Sigmoid colon (tissue), 6 donors: ENCODE measurements at regions not wholly inside any gene's neighbourhood (a gene's known extent, or its start where the extent isn't known, plus 50 kb on each side); places are given as distances from the start of the nearest gene placed in this dataset.

Source experiments
- DNase-seq: peaks from one replicate; pipeline ENCODE4 v3.0.0-alpha.2; 2019
- H3K27ac ChIP-seq, 4 donors: fragments of 200-600 bp; sonication (generic); one replicate each; pipeline ENCODE4 v1.5.1; 2016 to 2019; ENCODE audit warnings: mild to moderate bottlenecking in 1 of 4
- H3K27me3 ChIP-seq, 3 donors: fragments of 200-600 bp; sonication (generic); one replicate each; pipeline ENCODE4 v1.5.1; 2019; ENCODE audit warnings: mild to moderate bottlenecking in 1 of 3
- H3K36me3 ChIP-seq, 4 donors: fragments of 200-600 bp; sonication (generic); one replicate each; pipeline ENCODE4 v1.5.1; 2016 to 2019
- H3K4me1 ChIP-seq, 4 donors: fragments of 200-600 bp; sonication (generic); one replicate each; pipeline ENCODE4 v1.5.1; 2017 to 2019
- H3K4me3 ChIP-seq, 4 donors: fragments of 200-600 bp; sonication (generic); one replicate each; pipeline ENCODE4 v1.5.1; 2017 to 2019; ENCODE audit warnings: mild to moderate bottlenecking in 2 of 4, moderate library complexity in 1 of 4
- H3K9me3 ChIP-seq, 4 donors: fragments of 200-600 bp in 3 of 4; sonication (generic) in 3 of 4; one replicate each; pipeline versions ENCODE4 v1.5.1 to v1.6.1; 2013 to 2019
- EP300 ChIP-seq, 4 donors: sonication (generic); formaldehyde crosslinking; IDR thresholded peaks; one replicate each; pipeline ENCODE4 v1.6.1; 2017; ENCODE audit warnings: antibody characterized with exemption in 4 of 4
- POLR2A ChIP-seq, 2 donors: fragments of 450-650 bp; IDR thresholded peaks; one replicate each; pipeline ENCODE4 v1.6.1; 2016; ENCODE audit warnings: antibody characterized with exemption in 2 of 2, mild to moderate bottlenecking in 2 of 2, moderate library complexity in 2 of 2
- POLR2AphosphoS5 ChIP-seq, 4 donors: sonication (generic); formaldehyde crosslinking; IDR thresholded peaks; one replicate each; pipeline ENCODE4 v1.6.1; 2017; ENCODE audit warnings: antibody characterized with exemption in 4 of 4
- WGBS, 2 donors: extraction: QIAGEN DNeasy Blood & Tissue Kit; methylation state at CpG; one replicate each; pipeline ENCODE4 v1.1.7; 2013; 5-methylcytosine and 5-hydroxymethylcytosine counted together
- intact Hi-C: fragments of 100-400 bp; cut with DNase I; formaldehyde crosslinking; loops from one replicate; pipeline ENCODE4 v1.15.1; 2023
- TF ChIP-seq, protein P1 (sequence below), 4 experiments: fragments of 450-650 bp in 3 of 4; fragments of 200-600 bp in 1 of 4; IDR thresholded peaks; one replicate each; pipeline ENCODE4 v1.5.1; 2016 to 2019; ENCODE audit warnings: antibody characterized with exemption in 4 of 4, mild to moderate bottlenecking in 3 of 4, moderate library complexity in 2 of 4
- donor health status: healthy with polysubstance abuse.
- donor health status: healthy.

DNA sequence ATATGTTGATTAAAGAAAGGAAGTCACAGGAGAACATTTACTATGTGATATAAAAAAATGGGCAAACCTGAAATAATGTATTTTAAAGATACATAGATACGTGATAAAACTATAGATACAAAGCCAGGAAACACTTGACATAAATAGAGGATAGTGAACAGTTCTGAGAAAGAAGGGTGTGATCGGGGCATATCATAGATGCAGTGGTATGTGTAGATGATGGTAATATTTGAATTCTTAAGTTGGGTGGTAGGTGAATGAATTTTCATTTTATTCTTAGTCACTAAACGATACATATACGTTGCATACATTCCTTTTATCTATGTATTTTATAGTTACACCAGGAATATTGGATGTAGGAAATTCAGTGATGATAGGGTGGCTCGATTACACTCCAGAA, 138.7 kb upstream of the ARRDC3 start:
- 86 to 87% methylated on average over 5 of the region's 5 CpGs for WGBS, 2 donors
- no peak for DNase-seq
- intact Hi-C loops: no loop called here
- Histone ChIP-seq H3K9me3 (no peaks in the 10 kb centered on the region), H3K4me1 (no peaks in the 10 kb centered on the region), H3K27me3 (no peaks in the 10 kb centered on the region), H3K27ac (no peak overlapping the region), H3K36me3 (no peaks in the 10 kb centered on the region), H3K4me3 (no peak overlapping the region)
- TF ChIP-seq POLR2AphosphoS5 (IDR thresholded peaks at IDR 0.05) (no peak), POLR2A (IDR thresholded peaks at IDR 0.05) (no peak), EP300 (IDR thresholded peaks at IDR 0.05) (no peak)
- TF ChIP-seq, protein P1, sequence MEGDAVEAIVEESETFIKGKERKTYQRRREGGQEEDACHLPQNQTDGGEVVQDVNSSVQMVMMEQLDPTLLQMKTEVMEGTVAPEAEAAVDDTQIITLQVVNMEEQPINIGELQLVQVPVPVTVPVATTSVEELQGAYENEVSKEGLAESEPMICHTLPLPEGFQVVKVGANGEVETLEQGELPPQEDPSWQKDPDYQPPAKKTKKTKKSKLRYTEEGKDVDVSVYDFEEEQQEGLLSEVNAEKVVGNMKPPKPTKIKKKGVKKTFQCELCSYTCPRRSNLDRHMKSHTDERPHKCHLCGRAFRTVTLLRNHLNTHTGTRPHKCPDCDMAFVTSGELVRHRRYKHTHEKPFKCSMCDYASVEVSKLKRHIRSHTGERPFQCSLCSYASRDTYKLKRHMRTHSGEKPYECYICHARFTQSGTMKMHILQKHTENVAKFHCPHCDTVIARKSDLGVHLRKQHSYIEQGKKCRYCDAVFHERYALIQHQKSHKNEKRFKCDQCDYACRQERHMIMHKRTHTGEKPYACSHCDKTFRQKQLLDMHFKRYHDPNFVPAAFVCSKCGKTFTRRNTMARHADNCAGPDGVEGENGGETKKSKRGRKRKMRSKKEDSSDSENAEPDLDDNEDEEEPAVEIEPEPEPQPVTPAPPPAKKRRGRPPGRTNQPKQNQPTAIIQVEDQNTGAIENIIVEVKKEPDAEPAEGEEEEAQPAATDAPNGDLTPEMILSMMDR (IDR thresholded peaks at IDR 0.05): no peak

DNA sequence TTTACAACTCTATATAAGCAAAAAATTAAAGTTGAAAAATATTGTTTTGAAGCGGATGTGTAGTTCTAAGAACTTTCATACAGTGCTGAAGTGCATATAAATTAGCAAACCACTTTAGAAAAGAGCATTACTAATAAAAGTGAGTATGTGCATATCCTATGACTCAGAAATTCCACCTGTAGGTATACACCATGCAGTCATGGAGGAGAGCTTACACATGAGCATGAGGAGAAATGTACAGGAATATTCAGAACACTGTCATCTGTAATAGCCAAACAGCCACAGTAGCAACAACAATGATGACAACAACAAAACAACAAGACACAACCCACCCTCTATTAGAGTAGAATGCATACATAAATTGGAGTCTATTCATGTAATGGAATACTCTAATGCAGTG, 138.2 kb upstream of the ARRDC3 start:
- Histone ChIP-seq H3K27ac (no peak overlapping the region), H3K9me3 (no peaks in the 10 kb centered on the region), H3K4me3 (no peak overlapping the region), H3K36me3 (no peaks in the 10 kb centered on the region), H3K4me1 (no peaks in the 10 kb centered on the region), H3K27me3 (no peaks in the 10 kb centered on the region)
- WGBS, 2 donors: 91 to 94% methylated on average over 1 of the region's 1 CpG
- TF ChIP-seq POLR2A (IDR thresholded peaks at IDR 0.05) (no peak), EP300 (IDR thresholded peaks at IDR 0.05) (no peak), POLR2AphosphoS5 (IDR thresholded peaks at IDR 0.05) (no peak)
- TF ChIP-seq, protein P1 (IDR thresholded peaks at IDR 0.05): no peak
- no peak for DNase-seq
- intact Hi-C loops: no loop called here

DNA sequence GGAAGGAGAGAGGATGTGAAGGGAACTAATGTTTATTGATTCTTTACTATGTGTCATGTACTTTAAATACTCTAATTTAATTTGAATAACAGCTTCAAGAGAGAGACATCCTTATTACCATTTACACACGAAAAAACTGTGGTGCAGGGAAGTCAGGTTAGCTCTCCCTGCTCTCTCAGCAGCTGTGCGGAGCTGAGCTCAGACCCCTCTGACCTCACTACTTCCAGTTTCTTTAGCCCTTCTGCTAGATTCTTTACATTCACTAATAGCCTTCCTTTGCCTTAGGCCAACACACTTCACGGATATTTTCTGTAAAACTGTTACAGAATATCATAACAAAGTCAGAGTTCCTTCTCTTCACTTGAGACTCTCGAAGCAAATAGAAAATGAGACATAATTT, 131.3 kb upstream of the ARRDC3 start:
- Histone ChIP-seq H3K36me3 (no peaks in the 10 kb centered on the region), H3K27me3 (no peaks in the 10 kb centered on the region), H3K4me3 (no peak overlapping the region), H3K4me1 (no peaks in the 10 kb centered on the region), H3K9me3 (no peaks in the 10 kb centered on the region), H3K27ac (no peak overlapping the region)
- intact Hi-C loops: no loop called here
- no peak for DNase-seq
- no peak for TF ChIP-seq POLR2AphosphoS5 (IDR thresholded peaks at IDR 0.05)
- TF ChIP-seq EP300 (IDR thresholded peaks at IDR 0.05): no peak
- TF ChIP-seq, protein P1 (IDR thresholded peaks at IDR 0.05): no peak
- TF ChIP-seq POLR2A (IDR thresholded peaks at IDR 0.05): no peak
- 61 to 63% methylated on average over 4 of the region's 4 CpGs for WGBS, 2 donors

DNA sequence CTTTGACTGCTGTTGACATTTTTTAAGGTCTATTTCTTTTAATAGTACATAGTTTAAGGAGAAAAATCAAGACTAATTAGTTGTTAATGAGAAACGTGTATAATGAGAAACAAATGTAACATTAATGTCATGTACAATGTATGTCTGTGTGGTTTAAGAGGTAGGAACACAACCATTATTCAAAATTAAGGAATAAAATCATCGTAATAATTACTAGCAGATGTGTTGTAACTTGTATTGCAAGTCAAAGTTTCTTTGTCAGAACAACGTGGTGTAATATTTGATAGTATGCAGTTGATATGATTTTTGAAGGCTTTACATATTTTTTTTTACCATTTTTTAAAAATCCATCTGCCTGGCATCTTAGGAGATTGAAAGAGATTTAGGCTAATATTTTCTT, 120.2 kb upstream of the ARRDC3 start:
- Histone ChIP-seq H3K4me1 (no peaks in the 10 kb centered on the region), H3K27ac (no peak overlapping the region), H3K27me3 (no peaks in the 10 kb centered on the region), H3K4me3 (no peak overlapping the region), H3K9me3 (no peaks in the 10 kb centered on the region), H3K36me3 (no peaks in the 10 kb centered on the region)
- no peak for DNase-seq
- no peak for TF ChIP-seq POLR2A (IDR thresholded peaks at IDR 0.05)
- TF ChIP-seq, protein P1 (IDR thresholded peaks at IDR 0.05): no peak
- TF ChIP-seq EP300 (IDR thresholded peaks at IDR 0.05): no peak
- TF ChIP-seq POLR2AphosphoS5 (IDR thresholded peaks at IDR 0.05): no peak
- WGBS, 2 donors: 71 to 77% methylated on average over 3 of the region's 3 CpGs
- intact Hi-C loops: no loop called here

DNA sequence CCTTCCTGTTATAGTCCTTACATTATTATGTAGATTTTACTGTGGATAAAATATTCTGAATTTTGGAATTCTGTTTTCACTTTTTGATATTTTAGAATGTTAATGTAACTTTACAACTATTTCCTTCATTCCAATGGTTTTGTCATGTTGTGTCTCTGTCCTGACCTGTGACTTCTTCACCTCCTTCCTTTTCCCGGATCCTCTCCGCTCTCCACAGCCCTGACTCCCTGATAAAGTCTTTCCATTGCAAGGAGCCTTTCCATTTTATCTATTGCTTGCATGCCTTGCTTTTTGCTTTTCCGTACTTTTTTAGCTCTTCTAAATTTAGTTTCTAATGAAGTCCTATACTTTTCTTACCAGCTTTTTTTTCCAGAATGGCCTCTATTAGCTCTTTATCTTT, 117.6 kb upstream of the ARRDC3 start:
- intact Hi-C loops: no loop called here
- DNase-seq: no peak
- no peak overlapping the region for H3K4me3 ChIP-seq
- H3K27ac ChIP-seq: no peak overlapping the region
- H3K36me3 ChIP-seq: no peaks in the 10 kb centered on the region
- 85 to 90% methylated on average over 3 of the region's 3 CpGs for WGBS, 2 donors
- H3K4me1 ChIP-seq: no peaks in the 10 kb centered on the region
- no peaks in the 10 kb centered on the region for H3K27me3 ChIP-seq
- no peaks in the 10 kb centered on the region for H3K9me3 ChIP-seq
- TF ChIP-seq, protein P1 (IDR thresholded peaks at IDR 0.05): no peak
- TF ChIP-seq EP300 (IDR thresholded peaks at IDR 0.05) (no peak), POLR2AphosphoS5 (IDR thresholded peaks at IDR 0.05) (no peak), POLR2A (IDR thresholded peaks at IDR 0.05) (no peak)
